Islet of Langerhans (tissue), 1 donor: ENCODE measurements at regions not wholly inside any gene's neighbourhood (a gene's known extent, or its start where the extent isn't known, plus 50 kb on each side); places are given as distances from the start of the nearest gene placed in this dataset.

Experiments used
- FAIRE-seq: peaks from one replicate; lab custom pipeline; 2011; peaks lifted over from hg19 to GRCh38; lab: Jason Lieb, UNC

GRCh38 chr2:14543284-14543683 lies 89.2 kb upstream of the LRATD1 start:
- FAIRE-seq = no peak

GRCh38 chr2:14544247-14544646 lies 88.3 kb upstream of the LRATD1 start:
- no peak for FAIRE-seq

- no peak for FAIRE-seq
Observed at GRCh38 chr2:14547830-14548229, 84.7 kb upstream of the LRATD1 start.

- FAIRE-seq = no peak
Observed at GRCh38 chr2:14550658-14551057, 81.9 kb upstream of the LRATD1 start.

- no peak for FAIRE-seq
Observed at GRCh38 chr2:14551069-14551468, 81.4 kb upstream of the LRATD1 start.

GRCh38 chr2:14552286-14552685 lies 80.2 kb upstream of the LRATD1 start:
- FAIRE-seq = no peak

GRCh38 chr2:14552818-14553217 lies 79.7 kb upstream of the LRATD1 start:
- no peak for FAIRE-seq

- no peak for FAIRE-seq
Observed at GRCh38 chr2:14554849-14555545, 77.5 kb upstream of the LRATD1 start.

- FAIRE-seq = no peak
Observed at GRCh38 chr2:14557111-14557510, 75.4 kb upstream of the LRATD1 start.

GRCh38 chr2:14557916-14558315 lies 74.6 kb upstream of the LRATD1 start:
- no peak for FAIRE-seq

GRCh38 chr2:14558335-14558919 lies 74.1 kb upstream of the LRATD1 start:
- FAIRE-seq = no peak

- FAIRE-seq = no peak
Observed at GRCh38 chr2:14560716-14561115, 71.8 kb upstream of the LRATD1 start.

- no peak for FAIRE-seq
Observed at GRCh38 chr2:14563324-14563723, 69.2 kb upstream of the LRATD1 start.

- no peak for FAIRE-seq
Observed at GRCh38 chr2:14565666-14566065, 66.9 kb upstream of the LRATD1 start.

GRCh38 chr2:14567561-14567960 lies 65.0 kb upstream of the LRATD1 start:
- no peak for FAIRE-seq

- FAIRE-seq = no peak
Observed at GRCh38 chr2:14569294-14569693, 63.2 kb upstream of the LRATD1 start.

GRCh38 chr2:14572633-14573032 lies 59.9 kb upstream of the LRATD1 start:
- FAIRE-seq = peak; percentile 49

GRCh38 chr2:14577843-14578242 lies 54.7 kb upstream of the LRATD1 start:
- FAIRE-seq = no peak
